Mesothelial cell of epicardium (in vitro differentiated cells): ENCODE measurements at regions not wholly inside any gene's neighbourhood (a gene's known extent, or its start where the extent isn't known, plus 50 kb on each side); places are given as distances from the start of the nearest gene placed in this dataset.

ENCODE experiments used
- DNase-seq, 2 experiments: peaks; one replicate each; pipeline ENCODE4 v3.0.0; 2021; ENCODE audit warnings: low spot score in 2 of 2; ENCODE audit not compliant: unreplicated experiment in 2 of 2
- H3K27ac Mint-ChIP-seq: 2 replicates; pipeline ENCODE4 v1.8.0; 2021; ENCODE audit warnings: mixed read lengths
- H3K27me3 Mint-ChIP-seq: 2 replicates; pipeline ENCODE4 v1.8.0; 2021; ENCODE audit warnings: low read depth, mixed read lengths
- H3K36me3 Mint-ChIP-seq: 2 replicates; pipeline ENCODE4 v1.8.0; 2021; ENCODE audit warnings: mixed read lengths
- H3K4me1 Mint-ChIP-seq: 2 replicates; pipeline ENCODE4 v1.8.0; 2021; ENCODE audit warnings: mixed read lengths
- H3K4me3 Mint-ChIP-seq: 2 replicates; pipeline ENCODE4 v1.8.0; 2021; ENCODE audit warnings: mild to moderate bottlenecking, moderate library complexity, mixed read lengths
- H3K9me3 Mint-ChIP-seq: 2 replicates; pipeline ENCODE4 v1.8.0; 2021; ENCODE audit warnings: mixed read lengths
- TF ChIP-seq, protein P1 (sequence below): fragments of 200-600 bp; sonication (generic); IDR thresholded peaks from one replicate; pipeline ENCODE4 v1.5.0; 2021; ENCODE audit warnings: antibody characterized with exemption; ENCODE audit not compliant: unreplicated experiment

DNA sequence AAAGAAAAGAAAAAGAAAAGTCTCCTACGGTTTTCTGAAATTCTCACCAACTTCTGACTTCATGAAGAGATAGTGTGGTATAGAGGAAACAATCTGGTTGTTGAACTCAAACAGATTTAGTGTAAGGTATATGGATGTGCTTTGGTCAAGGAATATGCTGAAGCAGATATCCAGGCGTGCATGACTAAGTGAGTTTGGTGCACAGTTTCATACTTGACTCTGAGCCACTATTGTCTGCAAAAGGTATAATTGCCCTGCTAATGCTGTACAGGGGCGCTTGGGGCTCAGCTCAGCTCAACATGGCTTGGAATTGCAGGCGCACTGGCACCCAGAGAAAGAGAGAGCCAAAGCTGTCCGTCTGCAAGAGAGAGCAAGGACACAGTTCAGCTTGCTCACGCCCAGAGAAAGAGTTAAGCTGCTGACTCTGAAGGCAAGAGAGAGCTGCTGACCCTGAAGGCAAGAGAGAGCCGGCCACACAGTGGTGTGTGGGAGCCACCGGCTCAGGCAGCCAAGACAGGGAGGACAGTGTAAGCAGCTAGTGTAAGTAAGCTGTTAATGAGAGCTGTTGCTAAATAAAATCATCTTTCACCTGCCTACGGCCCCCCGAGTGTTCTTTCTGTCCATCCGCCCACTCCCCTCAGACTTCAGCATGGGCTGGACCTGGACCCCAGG lies 66.4 kb upstream of the SLC38A4 start:
- TF ChIP-seq, protein P1, sequence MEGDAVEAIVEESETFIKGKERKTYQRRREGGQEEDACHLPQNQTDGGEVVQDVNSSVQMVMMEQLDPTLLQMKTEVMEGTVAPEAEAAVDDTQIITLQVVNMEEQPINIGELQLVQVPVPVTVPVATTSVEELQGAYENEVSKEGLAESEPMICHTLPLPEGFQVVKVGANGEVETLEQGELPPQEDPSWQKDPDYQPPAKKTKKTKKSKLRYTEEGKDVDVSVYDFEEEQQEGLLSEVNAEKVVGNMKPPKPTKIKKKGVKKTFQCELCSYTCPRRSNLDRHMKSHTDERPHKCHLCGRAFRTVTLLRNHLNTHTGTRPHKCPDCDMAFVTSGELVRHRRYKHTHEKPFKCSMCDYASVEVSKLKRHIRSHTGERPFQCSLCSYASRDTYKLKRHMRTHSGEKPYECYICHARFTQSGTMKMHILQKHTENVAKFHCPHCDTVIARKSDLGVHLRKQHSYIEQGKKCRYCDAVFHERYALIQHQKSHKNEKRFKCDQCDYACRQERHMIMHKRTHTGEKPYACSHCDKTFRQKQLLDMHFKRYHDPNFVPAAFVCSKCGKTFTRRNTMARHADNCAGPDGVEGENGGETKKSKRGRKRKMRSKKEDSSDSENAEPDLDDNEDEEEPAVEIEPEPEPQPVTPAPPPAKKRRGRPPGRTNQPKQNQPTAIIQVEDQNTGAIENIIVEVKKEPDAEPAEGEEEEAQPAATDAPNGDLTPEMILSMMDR, result no peak
- no peaks in the 10 kb centered on the region for H3K27me3 Mint-ChIP-seq
- no peak overlapping the region for H3K27ac Mint-ChIP-seq
- no peaks in the 10 kb centered on the region for H3K36me3 Mint-ChIP-seq
- H3K4me1 Mint-ChIP-seq, result no peaks in the 10 kb centered on the region
- H3K9me3 Mint-ChIP-seq, result peaks cover 8% of the 10 kb centered on the region
- no peak for DNase-seq
- no peak overlapping the region for H3K4me3 Mint-ChIP-seq

DNA sequence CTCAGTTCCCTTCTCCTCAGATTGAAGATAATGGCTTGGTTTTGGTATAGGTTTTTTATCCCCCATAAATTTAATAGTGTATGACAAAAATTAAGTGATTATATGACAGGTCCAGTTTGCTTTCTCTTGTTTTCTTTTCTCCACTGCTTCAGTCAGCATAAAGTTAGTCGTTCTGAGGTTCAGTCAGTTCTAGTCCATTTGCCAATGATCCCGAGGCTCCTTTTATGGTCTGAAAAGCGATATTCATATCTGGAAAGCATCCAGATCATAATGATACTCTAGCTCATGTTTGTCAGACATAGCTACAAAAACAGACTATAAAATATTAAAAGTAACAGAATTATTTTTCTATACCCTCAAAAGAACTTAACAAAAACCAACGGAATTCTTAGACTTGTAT lies 67.1 kb upstream of the SLC38A4 start:
- H3K4me1 Mint-ChIP-seq, result no peaks in the 10 kb centered on the region
- H3K27ac Mint-ChIP-seq, result no peak overlapping the region
- no peaks in the 10 kb centered on the region for H3K36me3 Mint-ChIP-seq
- no peak for DNase-seq
- no peak overlapping the region for H3K4me3 Mint-ChIP-seq
- H3K9me3 Mint-ChIP-seq, result peaks cover 9% of the 10 kb centered on the region
- no peaks in the 10 kb centered on the region for H3K27me3 Mint-ChIP-seq
- TF ChIP-seq, protein P1, result no peak

DNA sequence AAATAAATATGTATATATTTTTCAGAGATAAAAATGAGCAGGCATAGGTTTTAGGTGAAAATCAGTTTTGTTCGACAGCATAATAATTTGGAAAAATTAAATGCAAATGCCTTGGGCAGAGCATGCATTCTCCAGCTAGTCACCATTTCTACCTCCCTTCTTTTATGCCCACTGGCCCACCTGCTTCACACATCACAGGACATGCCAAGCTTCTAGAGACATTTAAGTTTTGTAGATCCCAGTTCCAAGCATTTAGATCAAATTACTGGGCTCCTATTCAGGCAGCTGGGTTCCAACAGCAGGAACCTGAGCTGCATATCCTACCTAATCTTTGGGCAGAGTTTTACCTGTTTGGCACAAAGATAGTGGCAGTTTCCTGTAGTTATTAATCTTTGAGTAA lies 67.6 kb upstream of the SLC38A4 start:
- H3K36me3 Mint-ChIP-seq, result no peaks in the 10 kb centered on the region
- H3K4me1 Mint-ChIP-seq, result no peaks in the 10 kb centered on the region
- no peak overlapping the region for H3K4me3 Mint-ChIP-seq
- H3K9me3 Mint-ChIP-seq, result peaks cover 9% of the 10 kb centered on the region
- no peaks in the 10 kb centered on the region for H3K27me3 Mint-ChIP-seq
- TF ChIP-seq, protein P1, result no peak
- DNase-seq, result no peak
- H3K27ac Mint-ChIP-seq, result no peak overlapping the region

DNA sequence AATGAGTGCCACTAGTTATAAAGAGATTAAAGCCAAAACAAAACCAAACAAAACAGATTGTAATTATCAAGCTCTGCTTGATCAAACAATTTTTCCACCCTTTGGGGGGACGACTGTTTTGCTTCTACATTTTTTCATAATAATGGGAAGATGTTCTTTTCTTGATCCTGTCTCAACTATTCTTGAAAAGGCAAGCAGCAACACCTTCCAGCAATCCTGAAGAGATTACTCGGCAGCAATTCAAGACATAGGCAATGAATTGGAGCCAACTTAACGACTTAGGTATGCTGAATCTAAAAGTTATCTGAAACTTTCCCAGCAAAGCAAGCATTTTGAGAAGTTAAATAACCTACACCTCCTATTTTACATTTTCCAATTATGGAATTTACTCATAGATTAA lies 69.9 kb upstream of the SLC38A4 start:
- DNase-seq, result no peak
- Mint-ChIP-seq H3K4me1 (peaks cover 4% of the 10 kb centered on the region), H3K27ac (no peak overlapping the region), H3K9me3 (peaks cover 10% of the 10 kb centered on the region), H3K27me3 (no peaks in the 10 kb centered on the region), H3K36me3 (no peaks in the 10 kb centered on the region), H3K4me3 (no peak overlapping the region)
- TF ChIP-seq, protein P1, result no peak

DNA sequence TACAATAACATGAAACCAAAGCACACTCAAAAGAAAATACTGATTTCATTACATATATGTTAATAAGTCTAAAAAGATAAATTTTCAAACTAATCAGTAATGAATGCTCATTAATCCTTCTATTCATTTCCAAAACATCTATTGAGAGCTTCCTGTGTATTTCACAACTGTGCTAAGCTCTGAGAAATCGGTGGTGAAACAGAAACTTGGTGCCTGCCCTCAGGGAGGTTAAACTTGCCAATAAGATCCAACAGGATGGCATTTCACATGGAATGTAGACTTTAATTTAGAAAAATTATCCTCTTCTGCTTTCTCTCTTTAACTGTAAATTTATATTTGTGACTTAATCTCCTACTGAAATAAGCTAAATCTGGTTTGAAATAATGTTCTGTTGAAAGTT lies 70.9 kb upstream of the SLC38A4 start:
- Mint-ChIP-seq H3K4me3 (no peak overlapping the region), H3K4me1 (peaks cover 4% of the 10 kb centered on the region), H3K27me3 (no peaks in the 10 kb centered on the region), H3K27ac (no peak overlapping the region), H3K9me3 (peaks cover 10% of the 10 kb centered on the region), H3K36me3 (no peaks in the 10 kb centered on the region)
- DNase-seq, result no peak
- TF ChIP-seq, protein P1, result no peak
